ENCODE measurements at regions not wholly inside any gene's neighbourhood (a gene's known extent, or its start where the extent isn't known, plus 50 kb on each side); places are given as distances from the start of the nearest gene placed in this dataset.
A peak's percentile ranks its signal among the peaks of the same experiment; 100 is the strongest.

DNA sequence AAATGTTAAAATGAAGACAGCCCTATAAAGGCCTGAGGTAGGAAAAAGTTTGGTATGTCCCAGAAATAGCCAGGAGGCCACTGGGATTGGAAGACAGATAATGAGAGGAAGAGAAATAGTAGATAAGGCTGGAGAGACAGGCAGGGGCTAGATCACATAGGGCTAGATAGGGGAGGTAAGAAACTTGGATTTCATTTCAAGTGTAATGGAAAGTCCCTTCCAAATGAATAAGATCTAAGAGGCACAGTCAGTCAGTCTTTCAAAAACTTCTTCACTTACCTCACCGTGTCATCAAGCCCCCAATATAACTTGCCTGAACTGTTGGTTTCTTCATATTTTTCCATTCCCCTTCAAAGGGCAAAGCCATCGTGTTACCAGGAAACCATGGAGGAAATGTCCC, 121.8 kb downstream of the SPCS3 start:
- H4K20me1 ChIP-seq (ENCODE audit: insufficient read depth), result no peaks in the 10 kb centered on the region
- CTCF ChIA-PET, result no interaction called here

DNA sequence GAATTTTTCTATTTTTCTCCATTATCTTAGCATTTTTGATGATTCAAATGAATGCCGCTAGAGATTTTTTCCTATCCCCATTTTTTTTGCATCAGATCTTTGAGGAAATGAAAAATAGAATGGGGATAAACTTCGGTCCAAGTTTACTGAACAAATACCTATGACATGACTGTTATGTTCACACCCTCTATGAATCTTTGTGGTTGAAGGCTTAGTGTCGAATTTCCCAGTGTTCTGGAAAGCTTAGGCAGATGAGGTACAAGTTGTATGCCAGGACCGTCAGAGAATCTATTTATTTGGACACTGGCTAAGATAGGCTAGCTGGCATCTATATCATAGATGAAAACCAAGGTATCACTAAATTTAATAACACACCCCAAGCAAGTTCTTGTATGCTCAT, 123.4 kb downstream of the SPCS3 start:
- Histone ChIP-seq H2AFZ (no peak overlapping the region), H3K27ac (no peak overlapping the region)

More for the DNA sequence above, 121.8 kb downstream of the SPCS3 start:
- H2AFZ ChIP-seq, result no peak overlapping the region
- H3K27me3 ChIP-seq (ENCODE audit: insufficient read depth, low read depth), result no peaks in the 10 kb centered on the region
- H3K9me3 ChIP-seq (ENCODE audit: insufficient read depth, low read depth), result no peaks in the 10 kb centered on the region
- BruUV-seq (replicated peaks), result no TSS peak
- no peak overlapping the region for H3K4me3 ChIP-seq
- DNase-seq, result no peak
- TF ChIP-seq, protein P1, sequence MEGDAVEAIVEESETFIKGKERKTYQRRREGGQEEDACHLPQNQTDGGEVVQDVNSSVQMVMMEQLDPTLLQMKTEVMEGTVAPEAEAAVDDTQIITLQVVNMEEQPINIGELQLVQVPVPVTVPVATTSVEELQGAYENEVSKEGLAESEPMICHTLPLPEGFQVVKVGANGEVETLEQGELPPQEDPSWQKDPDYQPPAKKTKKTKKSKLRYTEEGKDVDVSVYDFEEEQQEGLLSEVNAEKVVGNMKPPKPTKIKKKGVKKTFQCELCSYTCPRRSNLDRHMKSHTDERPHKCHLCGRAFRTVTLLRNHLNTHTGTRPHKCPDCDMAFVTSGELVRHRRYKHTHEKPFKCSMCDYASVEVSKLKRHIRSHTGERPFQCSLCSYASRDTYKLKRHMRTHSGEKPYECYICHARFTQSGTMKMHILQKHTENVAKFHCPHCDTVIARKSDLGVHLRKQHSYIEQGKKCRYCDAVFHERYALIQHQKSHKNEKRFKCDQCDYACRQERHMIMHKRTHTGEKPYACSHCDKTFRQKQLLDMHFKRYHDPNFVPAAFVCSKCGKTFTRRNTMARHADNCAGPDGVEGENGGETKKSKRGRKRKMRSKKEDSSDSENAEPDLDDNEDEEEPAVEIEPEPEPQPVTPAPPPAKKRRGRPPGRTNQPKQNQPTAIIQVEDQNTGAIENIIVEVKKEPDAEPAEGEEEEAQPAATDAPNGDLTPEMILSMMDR (conservative IDR thresholded peaks at IDR 0.05), result no peak
- no peak for TF ChIP-seq EZH2 (IDR thresholded peaks at IDR 0.05; ENCODE audit: low read depth)
- H3K4me1 ChIP-seq (replicated peaks; ENCODE audit: insufficient read depth), result peaks cover 12% of the 10 kb centered on the region
- intact Hi-C loops (cut with micrococcal nuclease; ENCODE audit: unreplicated experiment), result no loop called here
- no peak overlapping the region for H3K4me2 ChIP-seq
- no peaks in the 10 kb centered on the region for H3K9me2 ChIP-seq (ENCODE audit: insufficient read depth)
- H3F3A ChIP-seq (ENCODE audit: insufficient read depth, low read depth), result no peaks in the 10 kb centered on the region
- no peak overlapping the region for H3K27ac ChIP-seq
- H3K36me3 ChIP-seq (ENCODE audit: low read depth), result no peaks in the 10 kb centered on the region
- H3K79me2 ChIP-seq (ENCODE audit: low read depth), result no peaks in the 10 kb centered on the region
- POLR2A ChIA-PET (ENCODE audit: unreplicated experiment), result no interaction called here

DNA sequence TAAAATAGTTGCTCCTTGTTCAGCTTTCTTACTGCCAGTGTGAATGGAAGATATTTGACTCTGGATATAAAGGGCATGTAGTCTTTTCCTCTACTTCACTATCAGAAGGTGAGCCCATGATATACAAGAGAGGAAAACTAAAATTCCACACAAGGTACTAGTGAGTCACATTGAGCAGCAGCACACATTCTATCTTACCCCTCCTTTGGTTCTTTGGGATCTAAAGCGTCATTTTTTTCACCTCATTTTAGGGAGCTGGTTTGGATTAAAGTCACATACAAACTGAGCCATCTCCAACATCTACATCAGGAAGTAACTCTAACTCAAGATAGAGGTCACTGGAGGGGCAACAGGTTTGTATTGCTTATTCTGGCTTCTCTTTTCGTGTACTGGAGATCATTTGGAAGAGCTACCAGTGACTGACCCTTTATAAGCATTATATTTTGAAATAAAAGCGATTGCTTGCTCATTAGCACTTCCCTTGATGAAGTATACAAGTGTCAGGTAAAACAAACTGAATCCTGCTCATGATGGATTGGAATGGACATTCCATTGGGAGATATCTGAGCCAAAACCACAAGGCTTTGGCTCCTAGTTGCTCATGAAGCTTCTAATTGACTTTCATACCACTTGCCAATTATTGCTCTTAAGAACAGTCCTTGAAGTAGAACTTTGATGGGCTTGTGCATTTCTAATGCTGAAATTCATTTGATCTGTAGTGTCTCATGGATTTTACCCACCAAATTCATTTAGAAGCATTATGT, 124.1 kb downstream of the SPCS3 start:
- no peak for DNase-seq

More for the DNA sequence above, 123.4 kb downstream of the SPCS3 start:
- Histone ChIP-seq H3K4me2 (no peak overlapping the region), H3K79me2 (ENCODE audit: low read depth) (no peaks in the 10 kb centered on the region), H3K9me2 (ENCODE audit: insufficient read depth) (no peaks in the 10 kb centered on the region), H3F3A (ENCODE audit: insufficient read depth, low read depth) (no peaks in the 10 kb centered on the region), H3K9me3 (ENCODE audit: insufficient read depth, low read depth) (no peaks in the 10 kb centered on the region), H3K4me1 (replicated peaks; ENCODE audit: insufficient read depth) (peaks cover 12% of the 10 kb centered on the region), H3K27me3 (ENCODE audit: insufficient read depth, low read depth) (no peaks in the 10 kb centered on the region), H3K4me3 (no peak overlapping the region), H3K36me3 (ENCODE audit: low read depth) (no peaks in the 10 kb centered on the region), H4K20me1 (ENCODE audit: insufficient read depth) (no peaks in the 10 kb centered on the region)
- BruUV-seq (replicated peaks), result no TSS peak
- TF ChIP-seq, protein P1 (conservative IDR thresholded peaks at IDR 0.05), result no peak
- no peak for TF ChIP-seq EZH2 (IDR thresholded peaks at IDR 0.05; ENCODE audit: low read depth)
- ChIA-PET POLR2A (ENCODE audit: unreplicated experiment) (no interaction called here), CTCF (no interaction called here)
- intact Hi-C loops (cut with micrococcal nuclease; ENCODE audit: unreplicated experiment), result loop anchor here (1.0 kb wide), 1 partner anchor 351 kb away; no protein-coding TSS in a partner anchor
- peak; percentile 36 to 53 for DNase-seq

More for the DNA sequence above, 124.1 kb downstream of the SPCS3 start:
- TF ChIP-seq, protein P1 (conservative IDR thresholded peaks at IDR 0.05), result no peak
- TF ChIP-seq EZH2 (IDR thresholded peaks at IDR 0.05; ENCODE audit: low read depth), result no peak
- H2AFZ ChIP-seq, result no peak overlapping the region
- H3F3A ChIP-seq (ENCODE audit: insufficient read depth, low read depth), result no peaks in the 10 kb centered on the region
- H3K4me2 ChIP-seq, result no peak overlapping the region
- intact Hi-C loops (cut with micrococcal nuclease; ENCODE audit: unreplicated experiment), result loop anchor here (1.0 kb wide), 1 partner anchor 350 kb away; no protein-coding TSS in a partner anchor
- ChIA-PET CTCF (no interaction called here), POLR2A (ENCODE audit: unreplicated experiment) (interaction anchor here (0.6 kb wide), 1 partner anchor 59 kb away, joined by 5 read pairs; no protein-coding TSS in a partner anchor)
- H3K36me3 ChIP-seq (ENCODE audit: low read depth), result no peaks in the 10 kb centered on the region
- no peaks in the 10 kb centered on the region for H3K79me2 ChIP-seq (ENCODE audit: low read depth)
- no peak overlapping the region for H3K27ac ChIP-seq
- no peaks in the 10 kb centered on the region for H4K20me1 ChIP-seq (ENCODE audit: insufficient read depth)
- H3K4me3 ChIP-seq, result no peak overlapping the region
- H3K9me3 ChIP-seq (ENCODE audit: insufficient read depth, low read depth), result no peaks in the 10 kb centered on the region
- TSS peak; percentile 84 for BruUV-seq (replicated peaks)
- no peaks in the 10 kb centered on the region for H3K9me2 ChIP-seq (ENCODE audit: insufficient read depth)
- no peaks in the 10 kb centered on the region for H3K27me3 ChIP-seq (ENCODE audit: insufficient read depth, low read depth)
- H3K4me1 ChIP-seq (replicated peaks; ENCODE audit: insufficient read depth), result peaks cover 12% of the 10 kb centered on the region
